Naive thymus-derived CD8-positive, alpha-beta T cell (primary cell): ENCODE measurements at regions not wholly inside any gene's neighbourhood (a gene's known extent, or its start where the extent isn't known, plus 50 kb on each side); places are given as distances from the start of the nearest gene placed in this dataset.

Source experiments
- ATAC-seq, 2 donors: fragments of 150-1000 bp; cut with Tn5 transposase in 1 of 2; sonication (Bioruptor Pico), chemical (Tn5 transposase) in 1 of 2; 1 replicate in 1 of 2; 2 replicates in 1 of 2; pipeline ENCODE4 v1.10.0; 2021; ENCODE audit warnings: mild to moderate bottlenecking in 2 of 2, moderate library complexity in 2 of 2
- POLR2A ChIA-PET: fragments of 350-600 bp; sonication (Branson Sonifier 250); formaldehyde crosslinking; loops from one replicate; lab custom pipeline; 2021; ENCODE audit warnings: antibody characterized with exemption; lab: Charles Lee
- DNase-seq, 10 donors: peaks; one replicate each; pipeline versions ENCODE4 v3.0.0 to v3.0.0-alpha.2; 2020 to 2022
- H3K27ac Mint-ChIP-seq, 10 donors: one replicate each; pipeline ENCODE4 v1.8.0; 2020 to 2022; ENCODE audit warnings: mild to moderate bottlenecking in 10 of 10, mixed read lengths in 10 of 10, moderate library complexity in 4 of 10, inconsistent platforms in 1 of 10
- H3K27me3 Mint-ChIP-seq, 5 donors: one replicate each; pipeline ENCODE4 v1.8.0; 2021 to 2022; ENCODE audit warnings: mixed read lengths in 5 of 5
- H3K36me3 Mint-ChIP-seq, 3 donors: one replicate each; pipeline ENCODE4 v1.8.0; 2020 to 2022; ENCODE audit warnings: mixed read lengths in 3 of 3, mild to moderate bottlenecking in 2 of 3, inconsistent platforms in 1 of 3
- H3K4me1 Mint-ChIP-seq, 4 donors: one replicate each; pipeline ENCODE4 v1.8.0; 2021 to 2022; ENCODE audit warnings: mixed read lengths in 4 of 4
- H3K4me3 Mint-ChIP-seq, 10 donors: one replicate each; pipeline ENCODE4 v1.8.0; 2020 to 2022; ENCODE audit warnings: mild to moderate bottlenecking in 10 of 10, mixed read lengths in 10 of 10, moderate library complexity in 6 of 10, inconsistent platforms in 1 of 10
- H3K9me3 Mint-ChIP-seq, 9 donors: one replicate each; pipeline ENCODE4 v1.8.0; 2020 to 2022; ENCODE audit warnings: mixed read lengths in 9 of 9, mild to moderate bottlenecking in 3 of 9, inconsistent platforms in 1 of 9, moderate library complexity in 1 of 9

GRCh38 chr2:12536976-12537375 lies 179.8 kb upstream of the TRIB2 start:
- no peak for DNase-seq
- Mint-ChIP-seq H3K4me1 (peaks cover 15 to 32% (median 24%) of the 10 kb centered on the region in 4 donors), H3K27ac (peak overlapping the region in 1 of 10 donors; percentile 77), H3K27me3 (no peaks in the 10 kb centered on the region), H3K9me3 (no peaks in the 10 kb centered on the region), H3K4me3 (no peak overlapping the region), H3K36me3 (no peaks in the 10 kb centered on the region)
- ATAC-seq, result no peak
- POLR2A ChIA-PET, result no interaction called here

- POLR2A ChIA-PET, result no interaction called here
- DNase-seq (no peak), ATAC-seq (no peak)
- H3K9me3 Mint-ChIP-seq, result no peaks in the 10 kb centered on the region
- no peaks in the 10 kb centered on the region for H3K27me3 Mint-ChIP-seq
- peaks cover 12 to 28% (median 19%) of the 10 kb centered on the region in 4 donors for H3K4me1 Mint-ChIP-seq
- H3K36me3 Mint-ChIP-seq, result no peaks in the 10 kb centered on the region
- no peak overlapping the region for H3K4me3 Mint-ChIP-seq
- H3K27ac Mint-ChIP-seq, result peak overlapping the region in 2 of 10 donors; percentile 13 to 16
Measured at GRCh38 chr2:12538138-12538694, 178.5 kb upstream of the TRIB2 start.

GRCh38 chr2:12539336-12539735 lies 177.4 kb upstream of the TRIB2 start:
- Mint-ChIP-seq H3K4me1 (peaks cover 6 to 19% (median 10%) of the 10 kb centered on the region in 4 donors), H3K36me3 (no peaks in the 10 kb centered on the region), H3K27ac (no peak overlapping the region), H3K9me3 (no peaks in the 10 kb centered on the region), H3K27me3 (no peaks in the 10 kb centered on the region), H3K4me3 (no peak overlapping the region)
- DNase-seq, result no peak
- ATAC-seq, result no peak
- POLR2A ChIA-PET, result no interaction called here

DNA sequence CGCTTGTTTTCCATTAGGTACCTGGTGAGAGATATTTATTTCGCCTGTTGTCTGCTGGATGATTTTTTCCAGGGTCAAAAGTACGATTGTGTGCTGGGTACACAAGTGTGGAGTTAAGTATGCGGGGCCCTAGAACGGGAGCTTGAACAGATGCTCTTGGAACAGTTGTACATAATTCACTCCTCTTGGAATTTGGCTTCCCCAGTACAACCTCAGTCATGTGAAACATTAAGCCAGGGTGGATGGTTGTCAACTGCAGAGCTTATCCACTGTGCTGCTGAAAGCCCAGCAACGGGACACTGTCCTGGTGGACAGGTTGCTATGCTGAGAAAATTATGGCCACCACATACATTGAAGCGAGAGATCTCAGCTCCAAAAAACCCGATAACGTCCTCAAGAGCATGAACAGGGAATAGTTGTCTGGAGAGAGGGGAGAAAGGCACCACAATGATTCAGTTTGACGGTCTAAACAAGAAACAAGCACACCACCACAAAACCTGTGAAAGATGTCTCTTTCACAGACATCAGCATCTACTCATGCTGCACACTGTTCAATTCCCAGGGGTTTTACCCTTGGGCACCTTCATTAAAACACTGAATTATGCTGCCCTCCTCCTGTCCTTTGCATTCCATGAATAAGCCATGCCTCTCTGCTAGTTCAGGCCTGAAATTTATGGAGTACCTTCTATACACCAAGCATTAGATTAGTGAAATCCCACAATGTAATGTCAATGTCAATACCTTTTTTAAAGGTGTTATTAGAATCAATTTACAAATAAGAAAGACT lies 176.8 kb upstream of the TRIB2 start:
- no peak for DNase-seq
- POLR2A ChIA-PET, result no interaction called here
- H3K4me1 Mint-ChIP-seq, result peaks cover under 1 to 13% (median 8%) of the 10 kb centered on the region in 4 donors
- H3K9me3 Mint-ChIP-seq, result peaks cover 0 to 1% (median 0%) of the 10 kb centered on the region in 9 donors
- H3K27ac Mint-ChIP-seq, result no peak overlapping the region
- ATAC-seq, result no peak
- no peak overlapping the region for H3K4me3 Mint-ChIP-seq
- no peaks in the 10 kb centered on the region for H3K36me3 Mint-ChIP-seq
- no peaks in the 10 kb centered on the region for H3K27me3 Mint-ChIP-seq

GRCh38 chr2:12543076-12543977 lies 173.4 kb upstream of the TRIB2 start:
- H3K27ac Mint-ChIP-seq, result peak overlapping the region in 2 of 10 donors; percentile 4 to 29
- peaks cover 0 to 10% (median 4%) of the 10 kb centered on the region in 4 donors for H3K4me1 Mint-ChIP-seq
- DNase-seq, result no peak
- POLR2A ChIA-PET, result interaction anchor here (0.6 kb wide), 1 partner anchor 231 kb away, joined by 3 read pairs; no protein-coding TSS in a partner anchor
- peaks cover 0 to 1% (median 0%) of the 10 kb centered on the region in 9 donors for H3K9me3 Mint-ChIP-seq
- no peak overlapping the region for H3K4me3 Mint-ChIP-seq
- H3K27me3 Mint-ChIP-seq, result no peaks in the 10 kb centered on the region
- no peak for ATAC-seq
- peaks cover 0 to 3% (median 0%) of the 10 kb centered on the region in 3 donors for H3K36me3 Mint-ChIP-seq

GRCh38 chr2:12543978-12544558 lies 172.7 kb upstream of the TRIB2 start:
- Mint-ChIP-seq H3K9me3 (peaks cover 0 to 1% (median 0%) of the 10 kb centered on the region in 9 donors), H3K27me3 (no peaks in the 10 kb centered on the region), H3K4me3 (no peak overlapping the region), H3K36me3 (peaks cover 0 to 3% (median 0%) of the 10 kb centered on the region in 3 donors), H3K27ac (peak overlapping the region in 1 of 10 donors; percentile 29), H3K4me1 (peaks cover 0 to 11% (median 4%) of the 10 kb centered on the region in 4 donors)
- DNase-seq (no peak), ATAC-seq (no peak)
- POLR2A ChIA-PET, result no interaction called here

DNA sequence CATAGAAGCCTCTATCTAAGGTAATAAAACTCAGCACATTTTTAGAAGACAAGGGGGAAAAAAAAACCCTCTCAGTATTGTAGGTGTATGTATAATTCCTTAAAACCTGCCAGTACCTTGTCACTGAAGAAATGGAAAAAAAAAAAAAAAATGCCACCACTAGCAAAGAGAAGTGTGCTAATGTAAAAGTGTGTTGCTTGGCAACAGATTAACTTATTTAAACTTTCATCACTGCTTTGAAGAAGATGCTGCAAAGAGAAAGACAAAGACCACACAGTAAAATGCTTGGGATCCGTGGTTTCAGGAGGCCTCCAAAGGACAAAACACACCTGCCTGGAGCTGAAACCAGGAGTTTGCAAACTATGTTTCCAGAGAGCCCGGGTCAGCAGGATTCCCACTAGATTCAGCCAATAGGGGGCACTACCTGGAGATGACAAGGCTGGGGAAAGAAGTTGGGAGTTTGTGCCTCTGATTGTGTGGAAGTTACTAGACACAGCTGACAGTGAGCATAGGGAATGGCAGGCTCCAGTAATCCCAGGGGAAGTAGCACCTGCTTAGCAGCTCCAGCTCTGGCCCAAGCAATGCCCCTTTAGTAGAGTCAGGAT lies 169.1 kb upstream of the TRIB2 start:
- POLR2A ChIA-PET, result interaction anchor here (0.7 kb wide), 2 partner anchors 56 to 808 kb away, joined by 5 read pairs; no protein-coding TSS in a partner anchor
- DNase-seq, result no peak
- no peak overlapping the region for H3K4me3 Mint-ChIP-seq
- no peak for ATAC-seq
- peak overlapping the region in 1 of 10 donors; percentile 49 for H3K27ac Mint-ChIP-seq
- H3K36me3 Mint-ChIP-seq, result peaks cover 0 to 3% (median 2%) of the 10 kb centered on the region in 3 donors
- H3K9me3 Mint-ChIP-seq, result peaks cover 0 to 1% (median 0%) of the 10 kb centered on the region in 9 donors
- H3K27me3 Mint-ChIP-seq, result no peaks in the 10 kb centered on the region
- peaks cover 0 to 12% (median 4%) of the 10 kb centered on the region in 4 donors for H3K4me1 Mint-ChIP-seq

GRCh38 chr2:12548906-12549305 lies 167.8 kb upstream of the TRIB2 start:
- DNase-seq (no peak), ATAC-seq (no peak)
- H3K4me1 Mint-ChIP-seq, result peaks cover 0 to 10% (median 5%) of the 10 kb centered on the region in 4 donors
- H3K27ac Mint-ChIP-seq, result peak overlapping the region in 1 of 10 donors; percentile 7
- no peaks in the 10 kb centered on the region for H3K27me3 Mint-ChIP-seq
- H3K4me3 Mint-ChIP-seq, result no peak overlapping the region
- H3K36me3 Mint-ChIP-seq, result peaks cover 0 to 3% (median 2%) of the 10 kb centered on the region in 3 donors
- POLR2A ChIA-PET, result no interaction called here
- peaks cover 0 to 1% (median 0%) of the 10 kb centered on the region in 9 donors for H3K9me3 Mint-ChIP-seq

DNA sequence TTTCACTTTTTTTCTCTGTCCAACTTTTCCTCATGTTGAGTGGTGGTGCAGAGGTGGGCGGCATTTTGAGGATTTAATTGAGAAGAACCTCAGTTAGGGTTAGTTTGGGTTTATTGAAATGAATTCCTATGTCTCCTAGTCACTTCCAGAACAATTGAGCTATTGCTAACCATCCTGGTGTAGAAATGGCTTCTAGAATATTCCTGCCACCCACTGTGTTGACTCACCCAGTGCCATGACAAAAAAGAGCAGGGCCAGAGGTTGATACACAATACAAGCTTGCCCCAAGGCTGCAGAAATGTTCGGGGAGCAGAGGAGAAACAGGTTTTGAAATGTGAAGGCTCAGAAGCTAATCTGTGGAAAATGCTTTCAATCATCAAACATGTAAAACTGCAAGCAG lies 167.1 kb upstream of the TRIB2 start:
- peaks cover 0 to 3% (median 2%) of the 10 kb centered on the region in 3 donors for H3K36me3 Mint-ChIP-seq
- DNase-seq, result no peak

DNA sequence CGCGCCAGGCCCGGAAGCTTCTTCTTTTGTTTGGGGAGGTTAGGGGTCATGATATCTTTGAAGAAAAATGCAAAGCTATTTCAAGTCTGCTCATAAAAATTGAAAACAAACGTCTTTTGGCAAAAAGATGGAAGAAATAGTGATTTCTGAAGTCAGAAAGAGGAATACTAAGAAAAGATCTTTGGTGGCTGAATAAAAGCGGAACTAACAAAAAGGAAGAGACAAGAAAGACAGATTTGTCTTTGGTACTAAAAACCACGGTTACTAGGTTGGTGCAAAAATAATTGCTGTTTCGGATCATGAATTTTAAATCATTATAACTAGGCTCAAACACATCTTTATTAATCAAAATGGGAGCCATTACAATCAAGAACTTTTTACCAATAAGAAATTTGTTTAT lies 164.6 kb upstream of the TRIB2 start:
- H3K4me1 Mint-ChIP-seq, result peaks cover 22 to 39% (median 30%) of the 10 kb centered on the region in 4 donors
- H3K36me3 Mint-ChIP-seq, result peaks cover 0 to 2% (median 0%) of the 10 kb centered on the region in 3 donors
- H3K27ac Mint-ChIP-seq, result no peak overlapping the region
- POLR2A ChIA-PET, result interaction anchor here (1.0 to 1.4 kb wide), 2 partner anchors 11 to 98 kb away, joined by 3 to 7 read pairs; no protein-coding TSS in a partner anchor
- H3K4me3 Mint-ChIP-seq, result no peak overlapping the region
- DNase-seq (no peak), ATAC-seq (no peak)
- no peaks in the 10 kb centered on the region for H3K9me3 Mint-ChIP-seq
- no peaks in the 10 kb centered on the region for H3K27me3 Mint-ChIP-seq

More for the DNA sequence above, 167.1 kb upstream of the TRIB2 start:
- POLR2A ChIA-PET, result no interaction called here
- ATAC-seq, result no peak
- Mint-ChIP-seq H3K4me1 (peaks cover under 1 to 14% (median 9%) of the 10 kb centered on the region in 4 donors), H3K9me3 (peaks cover 0 to under 1% (median 0%) of the 10 kb centered on the region in 9 donors), H3K4me3 (no peak overlapping the region), H3K27me3 (no peaks in the 10 kb centered on the region), H3K27ac (peak overlapping the region in 2 of 10 donors; percentile 33 to 69)

DNA sequence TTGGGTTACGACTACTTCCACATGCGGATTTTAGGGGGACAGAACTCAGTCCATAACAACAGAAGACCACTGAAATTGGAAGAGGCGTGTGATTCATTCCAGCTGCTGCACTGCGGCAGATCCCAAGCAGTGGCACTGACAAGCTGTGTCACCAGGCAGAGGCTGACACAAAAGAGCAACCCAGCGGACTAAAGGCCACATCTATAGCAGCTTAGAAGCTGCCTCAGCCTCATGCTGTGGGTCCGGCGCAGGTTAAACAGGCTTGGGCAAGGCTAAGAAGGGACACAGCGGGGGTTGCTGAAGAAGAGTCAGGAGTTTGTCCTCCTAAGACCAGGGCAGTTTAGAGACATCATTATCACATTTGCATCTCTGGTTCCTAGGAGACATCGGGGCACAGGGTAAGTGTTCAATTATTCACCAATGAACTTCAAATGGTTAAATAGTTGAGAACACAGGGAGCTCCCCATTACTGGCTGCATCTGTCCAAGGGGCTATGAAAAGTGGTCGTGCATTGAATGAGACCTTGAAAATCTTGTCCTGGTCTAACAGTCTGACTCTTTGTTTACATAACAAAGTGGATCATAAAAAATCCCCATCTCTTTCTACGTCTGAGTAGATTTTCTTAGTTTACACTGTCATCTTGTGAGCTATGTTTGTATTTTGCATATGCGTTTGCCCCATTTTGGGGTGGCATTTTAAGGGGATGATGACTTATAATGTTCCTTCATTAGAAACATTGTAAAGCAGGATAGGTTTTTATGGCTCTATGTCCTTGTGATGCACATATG lies 162.3 kb upstream of the TRIB2 start:
- Mint-ChIP-seq H3K4me1 (peaks cover 22 to 39% (median 32%) of the 10 kb centered on the region in 4 donors), H3K4me3 (peak overlapping the region in 1 of 10 donors; percentile 27), H3K36me3 (peaks cover 0 to 2% (median 0%) of the 10 kb centered on the region in 3 donors), H3K9me3 (no peaks in the 10 kb centered on the region), H3K27ac (peak overlapping the region in 7 of 10 donors; percentile 62 to 84 (median 78)), H3K27me3 (no peaks in the 10 kb centered on the region)
- no peak for DNase-seq
- ATAC-seq, result no peak
- POLR2A ChIA-PET, result no interaction called here
